ENCODE measurements at regions not wholly inside any gene's neighbourhood (a gene's known extent, or its start where the extent isn't known, plus 50 kb on each side); places are given as distances from the start of the nearest gene placed in this dataset.
A peak's percentile ranks its signal among the peaks of the same experiment; 100 is the strongest.
"Not testable (repeated sequence)": the region's sequence is repeated elsewhere in the genome, so short reads cannot be mapped to it uniquely, and the experiment has no call there.

GRCh38 chr9:20237686-20238085, 384.6 kb downstream of the MLLT3 start:
- DNase-seq, result no peak

- no peak for DNase-seq
These were observed 385.6 kb downstream of the MLLT3 start for GRCh38 chr9:20236676-20237075.

GRCh38 chr9:20235206-20235605, 387.1 kb downstream of the MLLT3 start:
- DNase-seq, result not testable (repeated sequence)

- DNase-seq, result no peak
These were observed 394.2 kb downstream of the MLLT3 start for GRCh38 chr9:20228096-20228495.

GRCh38 chr9:20227166-20227874, 395.0 kb downstream of the MLLT3 start:
- DNase-seq, result no peak

GRCh38 chr9:20226345-20226744, 396.0 kb downstream of the MLLT3 start:
- no peak for DNase-seq

GRCh38 chr9:20225826-20226225, 396.5 kb downstream of the MLLT3 start:
- no peak for DNase-seq

GRCh38 chr9:20224756-20225155, 397.5 kb downstream of the MLLT3 start:
- no peak for DNase-seq

- no peak for DNase-seq
These were observed 402.0 kb downstream of the MLLT3 start for GRCh38 chr9:20220286-20220685.

GRCh38 chr9:20219437-20219836, 402.9 kb downstream of the MLLT3 start:
- no peak for DNase-seq

GRCh38 chr9:20217596-20217995, 404.7 kb downstream of the MLLT3 start:
- DNase-seq, result no peak

- no peak for DNase-seq
These were observed 405.9 kb downstream of the MLLT3 start for GRCh38 chr9:20216438-20216837.

GRCh38 chr9:20215552-20215951, 406.7 kb downstream of the MLLT3 start:
- no peak for DNase-seq

GRCh38 chr9:20212806-20213205, 409.5 kb downstream of the MLLT3 start:
- no peak for DNase-seq

GRCh38 chr9:20209391-20210340, 412.6 kb downstream of the MLLT3 start:
- DNase-seq, result peak; percentile 55 to 59

- no peak for DNase-seq
These were observed 413.3 kb downstream of the MLLT3 start for GRCh38 chr9:20208961-20209371.

- no peak for DNase-seq
These were observed 414.1 kb downstream of the MLLT3 start for GRCh38 chr9:20208226-20208625.

- no peak for DNase-seq
These were observed 415.1 kb downstream of the MLLT3 start for GRCh38 chr9:20207176-20207575.

- no peak for DNase-seq
These were observed 416.5 kb downstream of the MLLT3 start for GRCh38 chr9:20205821-20206220.

GRCh38 chr9:20200991-20201431, 412.2 kb upstream of the SLC24A2 start:
- DNase-seq, result no peak

GRCh38 chr9:20200581-20200980, 411.7 kb upstream of the SLC24A2 start:
- DNase-seq, result no peak

GRCh38 chr9:20199111-20199510, 410.3 kb upstream of the SLC24A2 start:
- no peak for DNase-seq

GRCh38 chr9:20197976-20198685, 409.3 kb upstream of the SLC24A2 start:
- DNase-seq, result no peak

All from stimulated activated CD4-positive, alpha-beta T cell treated with anti-CD3 and anti-CD28 coated beads, Interleukin-2, amount 100 ng/mL, for 24 hours (primary cell).